Left renal cortex interstitium (tissue), 4 donors: ENCODE measurements at regions not wholly inside any gene's neighbourhood (a gene's known extent, or its start where the extent isn't known, plus 50 kb on each side); places are given as distances from the start of the nearest gene placed in this dataset.
"Not testable (repeated sequence)": the region's sequence is repeated elsewhere in the genome, so short reads cannot be mapped to it uniquely, and the experiment has no call there.

Experiments
- DNase-seq, 4 donors: peaks; one replicate each; pipeline ENCODE4 v3.0.0-alpha.2; 2013; ENCODE audit warnings: low read depth in 4 of 4, low spot score in 2 of 4, missing footprints in 1 of 4

GRCh38 chr1:78291418-78291817, 199.4 kb upstream of the PTGFR start:
- DNase-seq, result no peak

GRCh38 chr1:78291872-78292271, 198.9 kb upstream of the PTGFR start:
- DNase-seq, result no peak

GRCh38 chr1:78292361-78292760, 198.4 kb upstream of the PTGFR start:
- no peak for DNase-seq

- DNase-seq, result no peak
Measured at GRCh38 chr1:78297836-78298235, 192.9 kb upstream of the PTGFR start.

DNA sequence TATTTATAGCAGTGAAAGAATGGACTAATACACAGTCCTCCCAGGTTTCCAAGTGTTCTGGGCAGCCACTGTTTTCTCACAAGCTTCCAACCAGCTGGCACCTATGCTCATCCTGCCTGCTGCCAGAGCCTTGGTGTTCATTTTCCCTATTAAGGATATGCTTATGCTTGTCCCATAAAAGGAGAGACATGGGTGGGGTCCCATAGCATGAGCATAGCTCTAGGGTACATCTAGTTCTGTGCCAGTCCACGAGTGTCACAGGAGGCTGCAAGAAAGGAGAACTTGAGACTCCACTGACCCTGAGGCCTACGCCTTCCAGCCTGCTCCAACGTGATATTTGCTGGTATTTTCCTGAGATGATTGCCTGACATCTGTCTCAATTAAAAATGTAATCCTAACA, 192.4 kb upstream of the PTGFR start:
- DNase-seq, result no peak

DNA sequence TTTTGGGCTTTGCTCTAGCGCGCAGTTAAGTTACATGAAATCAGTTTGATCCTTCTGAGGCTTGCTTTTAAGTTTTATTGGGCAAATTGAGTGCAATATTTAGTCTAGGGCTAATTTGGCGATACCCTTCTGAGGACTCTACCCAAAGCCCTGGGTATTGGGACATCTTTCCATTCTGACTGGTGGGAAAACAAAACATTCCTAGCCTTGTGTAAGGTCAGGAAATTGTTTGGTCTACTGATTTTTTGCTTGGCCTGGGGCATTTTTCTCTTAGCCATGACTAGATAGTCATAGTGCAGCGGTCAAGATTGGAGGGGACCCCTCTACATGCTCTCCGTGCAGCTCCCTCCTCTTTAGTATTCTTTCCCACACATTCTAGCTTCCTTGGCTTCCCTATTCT, 189.6 kb upstream of the PTGFR start:
- no peak for DNase-seq

- DNase-seq, result no peak
Measured at GRCh38 chr1:78303620-78304019, 187.2 kb upstream of the PTGFR start.

- DNase-seq, result no peak
Measured at GRCh38 chr1:78304341-78304740, 186.4 kb upstream of the PTGFR start.

- no peak for DNase-seq
Measured at GRCh38 chr1:78304761-78305160, 186.0 kb upstream of the PTGFR start.

DNA sequence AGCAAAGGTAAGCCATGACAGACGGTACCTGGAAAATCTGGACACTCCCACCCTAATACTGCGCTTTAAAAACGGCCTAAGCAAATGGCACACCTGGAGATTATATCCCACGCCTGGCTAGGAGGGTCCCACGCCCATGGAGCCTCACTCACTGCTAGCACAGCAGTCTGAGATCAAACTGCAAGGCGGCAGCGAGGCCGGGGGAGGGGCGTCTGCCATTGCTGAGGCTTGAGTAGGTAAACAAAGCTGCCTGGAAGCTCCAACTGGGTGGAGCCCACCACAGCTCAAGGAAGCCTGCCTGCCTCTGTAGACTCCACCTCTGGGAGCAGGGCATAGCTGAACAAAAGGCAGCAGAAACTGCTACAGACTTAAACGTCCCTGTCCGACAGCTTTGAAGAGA, 180.5 kb upstream of the PTGFR start:
- DNase-seq, result not testable (repeated sequence)

GRCh38 chr1:78318011-78318410, 172.8 kb upstream of the PTGFR start:
- no peak for DNase-seq

DNA sequence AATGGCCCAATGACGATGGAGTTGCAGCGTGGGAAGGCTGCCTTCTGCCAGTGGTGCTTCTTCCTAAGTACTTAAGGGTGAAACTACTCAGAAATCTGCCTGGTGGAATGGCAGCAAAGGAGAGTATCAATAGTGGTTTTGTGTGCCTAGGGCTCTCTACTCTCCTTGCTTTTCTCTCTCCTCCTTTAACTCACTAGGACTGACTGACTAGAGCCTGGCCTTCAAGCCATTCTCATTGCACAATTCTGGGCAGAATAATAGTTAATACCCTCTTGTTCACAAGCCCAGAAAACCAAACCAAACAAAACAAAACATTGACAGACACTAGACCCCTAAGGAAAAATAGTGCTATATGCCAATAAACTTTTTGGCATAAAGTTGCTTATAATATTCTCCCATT, 171.2 kb upstream of the PTGFR start:
- no peak for DNase-seq

DNA sequence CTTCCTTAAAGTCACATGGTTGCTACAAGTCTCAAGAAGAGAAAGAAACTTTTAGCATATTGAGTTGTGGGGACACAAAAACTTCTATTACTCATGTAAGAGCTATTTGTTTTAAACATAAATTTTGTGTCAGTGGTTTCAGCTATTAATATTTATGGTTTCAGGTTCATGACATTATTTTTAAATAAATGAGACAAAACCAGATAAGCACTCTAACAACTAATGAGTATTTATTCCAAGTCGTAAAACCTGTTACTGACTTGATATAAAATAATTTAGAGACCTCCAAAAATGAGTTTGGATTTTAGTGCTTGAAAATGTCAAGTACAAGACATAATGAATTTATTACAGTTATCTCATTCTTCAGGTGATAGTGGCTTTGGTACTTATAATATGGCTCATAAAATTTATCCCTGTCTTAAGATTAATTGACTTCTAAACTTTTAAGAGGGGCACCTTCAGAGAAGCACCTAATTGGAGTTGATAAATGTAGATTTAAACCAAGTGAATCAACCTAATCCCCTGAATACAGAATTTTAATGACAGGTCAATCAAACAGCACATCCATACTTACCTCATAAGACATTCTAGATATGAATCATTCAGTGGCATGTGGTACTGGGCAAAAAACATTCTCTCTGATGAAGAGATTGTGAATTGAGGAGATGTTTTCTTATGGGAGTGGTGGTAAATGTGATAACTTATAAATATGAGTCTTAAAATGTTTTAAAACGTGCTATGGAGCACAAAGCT, 167.7 kb upstream of the PTGFR start:
- DNase-seq, result no peak

DNA sequence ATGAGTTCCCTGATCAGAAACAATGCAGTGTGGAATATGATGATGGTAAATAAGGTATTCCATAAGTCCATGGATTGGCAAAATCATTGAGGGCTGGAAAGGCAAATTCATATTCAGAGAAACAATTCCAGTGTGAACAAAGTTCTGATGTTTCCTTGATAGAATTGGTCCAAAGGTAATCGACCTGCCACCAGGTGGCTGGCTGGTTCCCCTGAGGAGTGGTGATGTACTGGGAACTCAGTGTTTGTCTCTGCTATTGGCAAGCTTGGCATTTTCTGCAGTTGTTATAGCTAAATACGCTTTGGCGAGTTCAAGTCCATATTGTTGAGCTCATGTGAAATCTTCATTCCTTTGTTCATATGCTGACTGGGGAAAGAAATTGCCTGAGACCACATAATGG, 165.5 kb upstream of the PTGFR start:
- no peak for DNase-seq

DNA sequence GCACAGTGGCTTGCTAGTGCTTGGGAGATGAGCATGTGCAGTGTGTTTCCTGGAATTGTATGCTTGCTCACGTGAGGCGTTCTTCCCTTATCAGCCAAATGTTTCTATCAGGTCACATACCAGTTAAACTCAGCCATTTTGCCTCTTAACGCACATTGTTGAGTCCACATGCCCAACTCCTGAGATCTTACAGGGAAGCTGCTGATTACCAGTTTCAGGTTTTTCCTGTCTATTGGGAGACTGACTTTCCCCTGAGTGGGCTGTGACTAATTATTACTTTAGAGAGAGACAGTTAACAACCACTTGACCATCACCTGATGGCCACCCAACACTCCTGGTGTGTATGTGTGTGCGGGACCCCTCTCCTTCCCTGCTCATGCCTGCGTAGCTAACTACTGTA, 161.3 kb upstream of the PTGFR start:
- no peak for DNase-seq

DNA sequence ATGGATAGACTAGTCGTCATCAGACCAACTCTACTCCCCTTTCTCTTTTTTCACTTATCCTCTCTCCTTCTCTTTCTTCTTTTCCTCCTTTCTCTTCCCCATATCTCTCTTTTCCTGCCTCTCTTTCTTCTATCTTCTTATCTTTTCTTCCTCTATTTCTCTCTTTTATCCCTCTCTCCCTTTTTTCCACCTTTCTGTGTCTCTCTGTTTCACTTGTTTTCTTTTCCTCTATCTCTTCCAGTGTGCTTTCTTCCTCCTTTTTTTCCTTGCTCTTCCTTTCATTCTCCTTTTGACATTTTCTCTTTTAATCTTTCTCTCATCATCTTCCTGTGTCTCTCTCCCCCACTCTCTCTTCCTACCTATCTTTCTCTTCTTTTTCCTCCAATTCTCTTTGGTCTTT, 159.0 kb upstream of the PTGFR start:
- no peak for DNase-seq

GRCh38 chr1:78333502-78333901, 157.3 kb upstream of the PTGFR start:
- peak in 2 of 4 donors; percentile 3 to 8 for DNase-seq

GRCh38 chr1:78334114-78334513, 156.7 kb upstream of the PTGFR start:
- DNase-seq, result no peak

DNA sequence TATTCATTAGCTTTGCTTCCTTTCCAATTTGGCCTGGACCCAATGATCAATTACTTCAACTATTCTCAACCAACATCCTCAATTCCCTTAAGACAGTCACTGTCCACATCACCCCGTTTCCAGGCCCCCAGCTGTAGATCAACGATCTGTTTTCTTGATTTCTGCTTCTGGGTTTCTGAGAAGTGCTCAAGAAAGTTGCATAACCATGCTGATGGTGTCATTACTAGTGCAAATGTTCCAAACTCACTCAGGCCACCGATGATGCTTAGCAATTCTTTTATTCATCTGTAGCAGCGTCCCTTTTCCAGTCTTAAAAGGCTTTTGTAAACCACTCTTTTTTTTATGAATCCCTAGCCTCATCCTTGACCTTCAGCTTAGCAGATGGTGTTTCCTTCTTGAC, 155.8 kb upstream of the PTGFR start:
- DNase-seq, result no peak

- DNase-seq, result not testable (repeated sequence)
Measured at GRCh38 chr1:78336751-78337150, 154.0 kb upstream of the PTGFR start.

DNA sequence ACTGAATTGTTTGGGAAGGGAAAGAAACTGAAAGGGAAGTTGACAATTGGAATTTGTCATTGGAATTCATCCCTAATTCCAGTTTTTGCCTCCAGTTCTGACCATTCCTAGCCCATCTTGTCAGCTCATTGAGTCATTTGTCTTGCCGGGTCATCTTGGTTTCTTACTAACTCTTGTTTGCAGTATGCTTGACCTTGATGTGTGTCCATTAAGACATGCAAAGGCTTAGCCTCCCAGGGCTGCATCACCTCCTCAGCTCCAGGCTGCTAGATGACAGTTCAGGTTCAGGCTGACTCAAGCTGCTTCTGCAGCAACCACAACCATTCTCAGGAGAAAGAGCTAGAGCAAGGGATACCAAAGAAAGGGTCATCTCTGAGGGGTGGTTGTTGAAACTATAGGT, 151.3 kb upstream of the PTGFR start:
- DNase-seq, result no peak

GRCh38 chr1:78340006-78340405, 150.8 kb upstream of the PTGFR start:
- DNase-seq, result no peak
